ENCODE measurements at regions not wholly inside any gene's neighbourhood (a gene's known extent, or its start where the extent isn't known, plus 50 kb on each side); places are given as distances from the start of the nearest gene placed in this dataset.
"Not testable (repeated sequence)": the region's sequence is repeated elsewhere in the genome, so short reads cannot be mapped to it uniquely, and the experiment has no call there.

DNA sequence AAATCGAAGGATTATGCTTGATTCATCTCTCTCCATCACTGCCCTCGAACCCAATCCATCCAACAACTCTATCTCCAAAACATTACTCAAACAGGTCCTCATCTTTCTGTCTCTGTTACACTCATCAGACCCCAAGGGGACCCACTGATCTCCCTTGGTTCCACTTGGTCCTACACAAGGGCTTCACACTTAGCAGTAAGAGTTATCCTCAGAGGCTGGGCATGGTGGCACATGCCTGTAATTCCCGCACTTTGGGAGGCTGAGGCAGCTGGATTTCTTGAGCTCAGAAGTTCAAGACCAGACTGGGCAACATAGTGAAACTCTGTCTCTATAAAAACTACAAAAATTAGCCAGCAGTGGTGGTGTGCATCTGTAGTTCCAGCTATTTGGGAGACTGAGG, 302.9 kb upstream of the PLGLB2 start:
- TF ChIP-seq, protein P1, sequence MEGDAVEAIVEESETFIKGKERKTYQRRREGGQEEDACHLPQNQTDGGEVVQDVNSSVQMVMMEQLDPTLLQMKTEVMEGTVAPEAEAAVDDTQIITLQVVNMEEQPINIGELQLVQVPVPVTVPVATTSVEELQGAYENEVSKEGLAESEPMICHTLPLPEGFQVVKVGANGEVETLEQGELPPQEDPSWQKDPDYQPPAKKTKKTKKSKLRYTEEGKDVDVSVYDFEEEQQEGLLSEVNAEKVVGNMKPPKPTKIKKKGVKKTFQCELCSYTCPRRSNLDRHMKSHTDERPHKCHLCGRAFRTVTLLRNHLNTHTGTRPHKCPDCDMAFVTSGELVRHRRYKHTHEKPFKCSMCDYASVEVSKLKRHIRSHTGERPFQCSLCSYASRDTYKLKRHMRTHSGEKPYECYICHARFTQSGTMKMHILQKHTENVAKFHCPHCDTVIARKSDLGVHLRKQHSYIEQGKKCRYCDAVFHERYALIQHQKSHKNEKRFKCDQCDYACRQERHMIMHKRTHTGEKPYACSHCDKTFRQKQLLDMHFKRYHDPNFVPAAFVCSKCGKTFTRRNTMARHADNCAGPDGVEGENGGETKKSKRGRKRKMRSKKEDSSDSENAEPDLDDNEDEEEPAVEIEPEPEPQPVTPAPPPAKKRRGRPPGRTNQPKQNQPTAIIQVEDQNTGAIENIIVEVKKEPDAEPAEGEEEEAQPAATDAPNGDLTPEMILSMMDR (tag by site-specific recombination; IDR thresholded peaks at IDR 0.05) = not testable (repeated sequence)
- TF ChIP-seq ZNF513 (tag by site-specific recombination; IDR thresholded peaks at IDR 0.05); ZNF274 (IDR thresholded peaks at IDR 0.05; ENCODE audit: low read length); ZNF274 (tag by site-specific recombination; IDR thresholded peaks at IDR 0.05; ENCODE audit: borderline replicate concordance); ZBTB7A (tag by site-specific recombination; IDR thresholded peaks at IDR 0.05; ENCODE audit: low read depth); ZNF785 (tag by site-specific recombination; IDR thresholded peaks at IDR 0.05); EGR2 (tag by site-specific recombination; IDR thresholded peaks at IDR 0.05; ENCODE audit: low read depth): not testable (repeated sequence)
- TF ChIP-seq, protein P2, sequence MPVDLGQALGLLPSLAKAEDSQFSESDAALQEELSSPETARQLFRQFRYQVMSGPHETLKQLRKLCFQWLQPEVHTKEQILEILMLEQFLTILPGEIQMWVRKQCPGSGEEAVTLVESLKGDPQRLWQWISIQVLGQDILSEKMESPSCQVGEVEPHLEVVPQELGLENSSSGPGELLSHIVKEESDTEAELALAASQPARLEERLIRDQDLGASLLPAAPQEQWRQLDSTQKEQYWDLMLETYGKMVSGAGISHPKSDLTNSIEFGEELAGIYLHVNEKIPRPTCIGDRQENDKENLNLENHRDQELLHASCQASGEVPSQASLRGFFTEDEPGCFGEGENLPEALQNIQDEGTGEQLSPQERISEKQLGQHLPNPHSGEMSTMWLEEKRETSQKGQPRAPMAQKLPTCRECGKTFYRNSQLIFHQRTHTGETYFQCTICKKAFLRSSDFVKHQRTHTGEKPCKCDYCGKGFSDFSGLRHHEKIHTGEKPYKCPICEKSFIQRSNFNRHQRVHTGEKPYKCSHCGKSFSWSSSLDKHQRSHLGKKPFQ (tag by site-specific recombination; IDR thresholded peaks at IDR 0.05) = not testable (repeated sequence)
